ENCODE measurements at regions not wholly inside any gene's neighbourhood (a gene's known extent, or its start where the extent isn't known, plus 50 kb on each side); places are given as distances from the start of the nearest gene placed in this dataset.

- Histone ChIP-seq H3K9ac (ENCODE audit: low read depth in 1 of 2, low read length in 2 of 2) (no peak overlapping the region), H3K27me3 (ENCODE audit: control insufficient read depth in 4 of 4, insufficient read depth in 4 of 4, low read length in 3 of 4) (no peaks in the 10 kb centered on the region), H3K4me3 (ENCODE audit: low read depth in 1 of 3, low read length in 3 of 3) (no peak overlapping the region), H3K27ac (ENCODE audit: low read depth in 1 of 2, low read length in 2 of 2) (no peak overlapping the region), H3K36me3 (ENCODE audit: control insufficient read depth in 4 of 4, insufficient read depth in 3 of 4, low read depth in 1 of 4, low read length in 3 of 4) (no peaks in the 10 kb centered on the region), H3K9me3 (ENCODE audit: control insufficient read depth in 4 of 4, low read length in 3 of 4) (no peaks in the 10 kb centered on the region), H3K4me1 (ENCODE audit: control insufficient read depth in 4 of 4, insufficient read depth in 4 of 4, low read length in 3 of 4) (no peaks in the 10 kb centered on the region)
- TF ChIP-seq REST (IDR thresholded peaks at IDR 0.05) (no peak), HNF4A (conservative IDR thresholded peaks at IDR 0.05) (no peak), JUND (IDR thresholded peaks at IDR 0.05) (no peak), RAD21 (IDR thresholded peaks at IDR 0.05) (no peak), EGR1 (IDR thresholded peaks at IDR 0.05; ENCODE audit: low read depth in 2 of 2) (no peak), FOXA1 (IDR thresholded peaks at IDR 0.05) (no peak), NR2F2 (IDR thresholded peaks at IDR 0.05) (no peak), YY1 (IDR thresholded peaks at IDR 0.05) (no peak), ATF3 (IDR thresholded peaks at IDR 0.05) (no peak), CTCF (IDR thresholded peaks at IDR 0.05; ENCODE audit: low read depth, low read length, missing input control) (no peak), FOXA2 (IDR thresholded peaks at IDR 0.05) (no peak), SP1 (IDR thresholded peaks at IDR 0.05) (no peak), RXRA (IDR thresholded peaks at IDR 0.05) (no peak), TAF1 (conservative IDR thresholded peaks at IDR 0.05) (no peak), HNF4G (IDR thresholded peaks at IDR 0.05) (no peak), GABPA (IDR thresholded peaks at IDR 0.05 in 1 of 2, conservative IDR thresholded peaks at IDR 0.05 in 1 of 2) (no peak), ZBTB33 (IDR thresholded peaks at IDR 0.05) (no peak)
- no peak for DNase-seq (ENCODE audit: low spot score)
- 70% methylated on average over 2 of the region's 2 CpGs for WGBS
Observed at GRCh38 chr6:56798163-56798562, 155.5 kb upstream of the DST start.

GRCh38 chr6:56796196-56796532 is 153.5 kb upstream of the DST start:
- Histone ChIP-seq H3K27ac (ENCODE audit: low read depth in 1 of 2, low read length in 2 of 2) (no peak overlapping the region), H3K27me3 (ENCODE audit: control insufficient read depth in 4 of 4, insufficient read depth in 4 of 4, low read length in 3 of 4) (no peaks in the 10 kb centered on the region), H3K9ac (ENCODE audit: low read depth in 1 of 2, low read length in 2 of 2) (no peak overlapping the region), H3K4me1 (ENCODE audit: control insufficient read depth in 4 of 4, insufficient read depth in 4 of 4, low read length in 3 of 4) (no peaks in the 10 kb centered on the region), H3K4me3 (ENCODE audit: low read depth in 1 of 3, low read length in 3 of 3) (no peak overlapping the region), H3K36me3 (ENCODE audit: control insufficient read depth in 4 of 4, insufficient read depth in 3 of 4, low read depth in 1 of 4, low read length in 3 of 4) (no peaks in the 10 kb centered on the region), H3K9me3 (ENCODE audit: control insufficient read depth in 4 of 4, low read length in 3 of 4) (no peaks in the 10 kb centered on the region)
- no peak for DNase-seq (ENCODE audit: low spot score)
- TF ChIP-seq TAF1 (conservative IDR thresholded peaks at IDR 0.05): no peak
- 89% methylated on average over 1 of the region's 1 CpG for WGBS
